ENCODE measurements at regions not wholly inside any gene's neighbourhood (a gene's known extent, or its start where the extent isn't known, plus 50 kb on each side); places are given as distances from the start of the nearest gene placed in this dataset.
"Not testable (repeated sequence)": the region's sequence is repeated elsewhere in the genome, so short reads cannot be mapped to it uniquely, and the experiment has no call there.

DNA sequence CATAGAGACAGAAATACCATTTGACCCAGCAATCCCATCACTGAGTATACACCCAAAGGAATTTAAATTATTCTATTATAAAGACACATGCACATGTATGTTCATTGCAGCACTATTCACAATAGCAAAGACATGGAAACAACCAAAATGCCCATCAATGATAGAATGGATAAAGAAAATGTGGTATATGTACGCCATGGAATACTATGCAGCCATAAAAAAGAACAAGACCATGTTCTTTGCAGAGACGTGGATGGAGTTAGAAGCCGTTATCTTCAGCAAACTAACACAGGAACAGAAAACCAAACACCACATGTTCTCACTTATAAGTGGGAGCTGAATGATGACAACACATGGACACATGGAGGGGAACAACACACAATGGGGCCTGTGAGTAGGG lies 444.0 kb downstream of the CD83 start:
- TF ChIP-seq, protein P1, sequence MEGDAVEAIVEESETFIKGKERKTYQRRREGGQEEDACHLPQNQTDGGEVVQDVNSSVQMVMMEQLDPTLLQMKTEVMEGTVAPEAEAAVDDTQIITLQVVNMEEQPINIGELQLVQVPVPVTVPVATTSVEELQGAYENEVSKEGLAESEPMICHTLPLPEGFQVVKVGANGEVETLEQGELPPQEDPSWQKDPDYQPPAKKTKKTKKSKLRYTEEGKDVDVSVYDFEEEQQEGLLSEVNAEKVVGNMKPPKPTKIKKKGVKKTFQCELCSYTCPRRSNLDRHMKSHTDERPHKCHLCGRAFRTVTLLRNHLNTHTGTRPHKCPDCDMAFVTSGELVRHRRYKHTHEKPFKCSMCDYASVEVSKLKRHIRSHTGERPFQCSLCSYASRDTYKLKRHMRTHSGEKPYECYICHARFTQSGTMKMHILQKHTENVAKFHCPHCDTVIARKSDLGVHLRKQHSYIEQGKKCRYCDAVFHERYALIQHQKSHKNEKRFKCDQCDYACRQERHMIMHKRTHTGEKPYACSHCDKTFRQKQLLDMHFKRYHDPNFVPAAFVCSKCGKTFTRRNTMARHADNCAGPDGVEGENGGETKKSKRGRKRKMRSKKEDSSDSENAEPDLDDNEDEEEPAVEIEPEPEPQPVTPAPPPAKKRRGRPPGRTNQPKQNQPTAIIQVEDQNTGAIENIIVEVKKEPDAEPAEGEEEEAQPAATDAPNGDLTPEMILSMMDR (IDR thresholded peaks at IDR 0.05; ENCODE audit: insufficient read depth, low read depth, low read length) = not testable (repeated sequence)
- not testable (repeated sequence) for TF ChIP-seq EZH2 (IDR thresholded peaks at IDR 0.05; ENCODE audit: insufficient read depth, low read length)
